Gastroesophageal sphincter (tissue), 4 donors: ENCODE measurements at regions not wholly inside any gene's neighbourhood (a gene's known extent, or its start where the extent isn't known, plus 50 kb on each side); places are given as distances from the start of the nearest gene placed in this dataset.

Source experiments
- ATAC-seq: fragments of 150-250 bp; one replicate; pipeline ENCODE4 v1.9.1; 2016; ENCODE audit warnings: mild to moderate bottlenecking, moderate library complexity
- H3K27ac ChIP-seq, 4 donors: fragments of 200-600 bp; sonication (generic) in 3 of 4; 1 replicate in 3 of 4; 2 replicates in 1 of 4; pipeline ENCODE4 v1.5.1; 2016 to 2019
- H3K27me3 ChIP-seq: fragments of 200-600 bp; sonication (generic); one replicate; pipeline ENCODE4 v1.5.1; 2019
- H3K36me3 ChIP-seq, 2 donors: fragments of 200-600 bp; sonication (generic); one replicate each; pipeline ENCODE4 v1.5.1; 2019; ENCODE audit warnings: control low read depth in 1 of 2
- H3K4me1 ChIP-seq, 3 donors: fragments of 200-600 bp; sonication (generic); 1 replicate in 2 of 3; 2 replicates in 1 of 3; pipeline ENCODE4 v1.5.1; 2016 to 2019; ENCODE audit warnings: control low read depth in 2 of 3
- H3K4me3 ChIP-seq, 2 donors: fragments of 200-600 bp; sonication (generic); one replicate each; pipeline ENCODE4 v1.5.1; 2019; ENCODE audit warnings: mild to moderate bottlenecking in 1 of 2, moderate library complexity in 1 of 2
- H3K9me3 ChIP-seq, 3 donors: fragments of 200-600 bp; sonication (generic); one replicate each; pipeline ENCODE4 v1.5.1; 2017 to 2019; ENCODE audit warnings: control low read depth in 2 of 3
- CTCF ChIP-seq, 4 experiments: fragments of 200-600 bp in 2 of 4; fragments of 450-650 bp in 2 of 4; sonication (generic) in 1 of 4; IDR thresholded peaks; one replicate each; pipeline ENCODE4 v1.5.1; 2017 to 2019; ENCODE audit warnings: antibody characterized with exemption in 4 of 4, mild to moderate bottlenecking in 2 of 4, moderate library complexity in 2 of 4
- EP300 ChIP-seq: sonication (generic); formaldehyde crosslinking; IDR thresholded peaks from one replicate; pipeline ENCODE4 v1.6.1; 2017; ENCODE audit warnings: antibody characterized with exemption, mild to moderate bottlenecking
- POLR2A ChIP-seq, 2 donors: fragments of 450-650 bp; IDR thresholded peaks; one replicate each; pipeline ENCODE4 v1.6.1; 2017; ENCODE audit warnings: antibody characterized with exemption in 2 of 2, mild to moderate bottlenecking in 2 of 2, moderate library complexity in 1 of 2
- POLR2AphosphoS5 ChIP-seq: sonication (generic); formaldehyde crosslinking; IDR thresholded peaks from one replicate; pipeline ENCODE4 v1.6.1; 2017; ENCODE audit warnings: antibody characterized with exemption
- WGBS, 2 donors: methylation state at CpG; one replicate each; pipeline ENCODE4 v1.1.5; 2018; ENCODE audit warnings: low coverage in 1 of 2; 5-methylcytosine and 5-hydroxymethylcytosine counted together

GRCh38 chr10:118407777-118408176 lies 65.7 kb upstream of the FAM204A start:
- peaks cover 44% of the 10 kb centered on the region for H3K27me3 ChIP-seq
- H3K36me3 ChIP-seq, result no peaks in the 10 kb centered on the region
- no peak for ATAC-seq
- H3K4me3 ChIP-seq, result no peak overlapping the region
- H3K27ac ChIP-seq, result no peak overlapping the region
- WGBS, 2 donors, result 77 to 79% methylated on average over 3 to 4 of the region's 5 CpGs
- no peaks in the 10 kb centered on the region for H3K9me3 ChIP-seq
- H3K4me1 ChIP-seq, result no peaks in the 10 kb centered on the region
- TF ChIP-seq POLR2A (IDR thresholded peaks at IDR 0.05), result no peak
- no peak for TF ChIP-seq CTCF (IDR thresholded peaks at IDR 0.05)
- no peak for TF ChIP-seq POLR2AphosphoS5
- TF ChIP-seq EP300, result no peak

GRCh38 chr10:118407026-118407425 lies 64.9 kb upstream of the FAM204A start:
- no peaks in the 10 kb centered on the region for H3K9me3 ChIP-seq
- no peaks in the 10 kb centered on the region for H3K4me1 ChIP-seq
- no peaks in the 10 kb centered on the region for H3K36me3 ChIP-seq
- peaks cover 40% of the 10 kb centered on the region for H3K27me3 ChIP-seq
- H3K27ac ChIP-seq, result no peak overlapping the region
- TF ChIP-seq POLR2A (IDR thresholded peaks at IDR 0.05) (no peak), EP300 (no peak), POLR2AphosphoS5 (no peak), CTCF (IDR thresholded peaks at IDR 0.05) (no peak)
- no peak for ATAC-seq
- H3K4me3 ChIP-seq, result no peak overlapping the region

GRCh38 chr10:118405928-118406327 lies 63.8 kb upstream of the FAM204A start:
- WGBS, 2 donors, result 0 to 56% methylated on average over 1 to 3 of the region's 3 CpGs
- H3K27ac ChIP-seq, result no peak overlapping the region
- no peaks in the 10 kb centered on the region for H3K36me3 ChIP-seq
- no peaks in the 10 kb centered on the region for H3K9me3 ChIP-seq
- H3K4me3 ChIP-seq, result no peak overlapping the region
- no peak for TF ChIP-seq POLR2AphosphoS5
- no peak for TF ChIP-seq EP300
- no peak for TF ChIP-seq CTCF (IDR thresholded peaks at IDR 0.05)
- TF ChIP-seq POLR2A (IDR thresholded peaks at IDR 0.05), result no peak
- H3K4me1 ChIP-seq, result no peaks in the 10 kb centered on the region
- H3K27me3 ChIP-seq, result peaks cover 30% of the 10 kb centered on the region
- no peak for ATAC-seq

GRCh38 chr10:118403967-118404366 lies 61.8 kb upstream of the FAM204A start:
- Histone ChIP-seq H3K9me3 (no peaks in the 10 kb centered on the region), H3K27me3 (peaks cover 26% of the 10 kb centered on the region), H3K36me3 (no peaks in the 10 kb centered on the region), H3K27ac (no peak overlapping the region), H3K4me3 (no peak overlapping the region), H3K4me1 (no peaks in the 10 kb centered on the region)
- 34 to 80% methylated on average over 3 of the region's 3 CpGs for WGBS, 2 donors
- TF ChIP-seq CTCF (IDR thresholded peaks at IDR 0.05), result no peak
- TF ChIP-seq POLR2A (IDR thresholded peaks at IDR 0.05), result no peak
- TF ChIP-seq EP300, result no peak
- TF ChIP-seq POLR2AphosphoS5, result no peak
- no peak for ATAC-seq

- H3K27ac ChIP-seq, result no peak overlapping the region
- no peak for ATAC-seq
- H3K9me3 ChIP-seq, result no peaks in the 10 kb centered on the region
- peaks cover 30% of the 10 kb centered on the region for H3K27me3 ChIP-seq
- H3K4me1 ChIP-seq, result no peaks in the 10 kb centered on the region
- no peak for TF ChIP-seq CTCF (IDR thresholded peaks at IDR 0.05)
- no peak for TF ChIP-seq POLR2AphosphoS5
- no peak for TF ChIP-seq POLR2A (IDR thresholded peaks at IDR 0.05)
- TF ChIP-seq EP300, result no peak
- H3K36me3 ChIP-seq, result no peaks in the 10 kb centered on the region
- no peak overlapping the region for H3K4me3 ChIP-seq
- 95 to 100% methylated on average over 2 of the region's 2 CpGs for WGBS, 2 donors
These were observed 59.6 kb upstream of the FAM204A start for GRCh38 chr10:118401708-118402193.
